Endodermal cell (in vitro differentiated cells): ENCODE measurements at regions not wholly inside any gene's neighbourhood (a gene's known extent, or its start where the extent isn't known, plus 50 kb on each side); places are given as distances from the start of the nearest gene placed in this dataset.

Source experiments
- DNase-seq: peaks from one replicate; pipeline ENCODE4 v3.0.0-alpha.2; 2017
- H3K27ac ChIP-seq: 2 replicates; pipeline ENCODE4 v1.5.1; 2013; ENCODE audit warnings: mild to moderate bottlenecking, low read depth, low read length, moderate library complexity
- H3K27me3 ChIP-seq: 2 replicates; pipeline ENCODE4 v1.6.1; 2013; ENCODE audit warnings: mild to moderate bottlenecking, low read length, moderate library complexity; ENCODE audit not compliant: insufficient read depth, control insufficient read depth, poor library complexity, severe bottlenecking
- H3K36me3 ChIP-seq: 2 replicates; pipeline ENCODE4 v1.7.0; 2013; ENCODE audit warnings: mild to moderate bottlenecking, low read length, moderate library complexity; ENCODE audit not compliant: control insufficient read depth, insufficient read depth
- H3K4me1 ChIP-seq: one replicate; pipeline ENCODE4 v1.7.0; 2013; ENCODE audit warnings: low read length; ENCODE audit not compliant: control insufficient read depth, insufficient read depth
- H3K4me3 ChIP-seq: 2 replicates; pipeline ENCODE4 v1.5.1; 2013; ENCODE audit warnings: mild to moderate bottlenecking, low read length, moderate library complexity
- H3K9ac ChIP-seq: 2 replicates; pipeline ENCODE4 v1.6.1; 2013; ENCODE audit warnings: mild to moderate bottlenecking, low read length, moderate library complexity; ENCODE audit not compliant: poor library complexity, severe bottlenecking; ENCODE audit errors: extremely low read depth
- H3K9me3 ChIP-seq: 2 replicates; pipeline ENCODE4 v1.6.1; 2013; ENCODE audit warnings: mild to moderate bottlenecking, low read length, moderate library complexity; ENCODE audit not compliant: control insufficient read depth
- H3K27ac Mint-ChIP-seq: 2 replicates; pipeline ENCODE4 v1.8.0; 2020; ENCODE audit warnings: mixed read lengths
- H3K27me3 Mint-ChIP-seq: 2 replicates; pipeline ENCODE4 v1.8.0; 2021; ENCODE audit warnings: mild to moderate bottlenecking, mixed read lengths; ENCODE audit not compliant: insufficient read depth
- H3K36me3 Mint-ChIP-seq: 2 replicates; pipeline ENCODE4 v1.8.0; 2020; ENCODE audit warnings: low read depth, mixed read lengths
- H3K4me1 Mint-ChIP-seq: 2 replicates; pipeline ENCODE4 v1.8.0; 2020; ENCODE audit warnings: mixed read lengths
- H3K4me3 Mint-ChIP-seq: 2 replicates; pipeline ENCODE4 v1.8.0; 2020; ENCODE audit warnings: mild to moderate bottlenecking, moderate library complexity, mixed read lengths
- H3K9me3 Mint-ChIP-seq: 2 replicates; pipeline ENCODE4 v1.8.0; 2020; ENCODE audit warnings: mild to moderate bottlenecking, mixed read lengths
- CTCF ChIP-seq: fragments of 200-600 bp; sonication (generic); conservative IDR thresholded peaks from 2 replicates; pipeline ENCODE4 v1.5.0; 2021; ENCODE audit warnings: antibody characterized with exemption, mild to moderate bottlenecking
- WGBS, 2 experiments: methylation state at CpG; one replicate each; pipeline versions ENCODE4 v1.1.5 to v1.1.7; 2013; ENCODE audit warnings: missing lambda C conversion rate in 2 of 2, mixed read lengths in 1 of 2; ENCODE audit not compliant: insufficient coverage in 1 of 2, insufficient read length in 1 of 2; 5-methylcytosine and 5-hydroxymethylcytosine counted together

GRCh38 chr2:148582679-148583511 lies 61.7 kb upstream of the EPC2 start:
- DNase-seq, result peak; percentile 23
- peaks cover 26% of the 10 kb centered on the region for H3K27me3 ChIP-seq
- no peak overlapping the region for H3K27ac ChIP-seq
- Mint-ChIP-seq H3K9me3 (no peaks in the 10 kb centered on the region), H3K4me3 (no peak overlapping the region), H3K27me3 (peaks cover 22% of the 10 kb centered on the region), H3K36me3 (no peaks in the 10 kb centered on the region), H3K4me1 (peaks cover 22% of the 10 kb centered on the region), H3K27ac (no peak overlapping the region)
- no peaks in the 10 kb centered on the region for H3K9me3 ChIP-seq
- H3K4me1 ChIP-seq, result no peaks in the 10 kb centered on the region
- no peaks in the 10 kb centered on the region for H3K36me3 ChIP-seq
- H3K9ac ChIP-seq, result no peak overlapping the region
- TF ChIP-seq CTCF, result no peak
- no peak overlapping the region for H3K4me3 ChIP-seq
- WGBS, 2 experiments, result 89% methylated on average over 2 of the region's 2 CpGs; no CpG with 5 or more reads in 1 of the 2 experiments

GRCh38 chr2:148585696-148586095 lies 58.9 kb upstream of the EPC2 start:
- Histone ChIP-seq H3K27me3 (peaks cover 10% of the 10 kb centered on the region), H3K9ac (no peak overlapping the region), H3K4me1 (no peaks in the 10 kb centered on the region), H3K36me3 (no peaks in the 10 kb centered on the region), H3K27ac (no peak overlapping the region), H3K4me3 (no peak overlapping the region), H3K9me3 (no peaks in the 10 kb centered on the region)
- no peak overlapping the region for H3K4me3 Mint-ChIP-seq
- DNase-seq, result peak; percentile 13
- no peaks in the 10 kb centered on the region for H3K9me3 Mint-ChIP-seq
- H3K27me3 Mint-ChIP-seq, result peaks cover 6% of the 10 kb centered on the region
- peaks cover 4% of the 10 kb centered on the region for H3K4me1 Mint-ChIP-seq
- TF ChIP-seq CTCF, result no peak
- H3K27ac Mint-ChIP-seq, result no peak overlapping the region
- WGBS, 2 experiments, result 86 to 90% methylated on average over 4 of the region's 4 CpGs
- no peaks in the 10 kb centered on the region for H3K36me3 Mint-ChIP-seq

- peaks cover 4% of the 10 kb centered on the region for H3K4me1 Mint-ChIP-seq
- 59 to 75% methylated on average over 2 to 4 of the region's 4 CpGs for WGBS, 2 experiments
- no peaks in the 10 kb centered on the region for H3K9me3 Mint-ChIP-seq
- H3K27ac Mint-ChIP-seq, result no peak overlapping the region
- H3K27me3 Mint-ChIP-seq, result no peaks in the 10 kb centered on the region
- H3K4me3 Mint-ChIP-seq, result no peak overlapping the region
- Histone ChIP-seq H3K4me3 (no peak overlapping the region), H3K36me3 (no peaks in the 10 kb centered on the region), H3K4me1 (no peaks in the 10 kb centered on the region), H3K27ac (no peak overlapping the region), H3K9me3 (no peaks in the 10 kb centered on the region), H3K27me3 (peaks cover 6% of the 10 kb centered on the region), H3K9ac (no peak overlapping the region)
- no peak for TF ChIP-seq CTCF
- H3K36me3 Mint-ChIP-seq, result no peaks in the 10 kb centered on the region
- DNase-seq, result no peak
Observed at GRCh38 chr2:148586522-148587128, 57.9 kb upstream of the EPC2 start.
